NCI-H510A treated with DMSO at 0.1 percent for 48 hours (cell line): ENCODE measurements at regions not wholly inside any gene's neighbourhood (a gene's known extent, or its start where the extent isn't known, plus 50 kb on each side); places are given as distances from the start of the nearest gene placed in this dataset.
"Not testable (repeated sequence)": the region's sequence is repeated elsewhere in the genome, so short reads cannot be mapped to it uniquely, and the experiment has no call there.

ENCODE experiments used
- DNase-seq: peaks from one replicate; lab custom pipeline; 2025; lab: John Stamatoyannopoulos, UW

- DNase-seq, result no peak
Measured at GRCh38 chr10:83517456-83517855, 621.9 kb upstream of the GHITM start.

GRCh38 chr10:83518779-83519178 lies 620.5 kb upstream of the GHITM start:
- DNase-seq, result no peak

- DNase-seq, result not testable (repeated sequence)
Measured at GRCh38 chr10:83520386-83520785, 618.9 kb upstream of the GHITM start.

GRCh38 chr10:83522456-83522855 lies 616.9 kb upstream of the GHITM start:
- no peak for DNase-seq

- no peak for DNase-seq
Measured at GRCh38 chr10:83522881-83523386, 616.4 kb upstream of the GHITM start.

GRCh38 chr10:83527934-83528333 lies 611.4 kb upstream of the GHITM start:
- DNase-seq, result no peak

GRCh38 chr10:83533290-83533689 lies 606.0 kb upstream of the GHITM start:
- DNase-seq, result no peak

GRCh38 chr10:83536426-83536825 lies 602.9 kb upstream of the GHITM start:
- DNase-seq, result no peak

GRCh38 chr10:83538047-83538446 lies 601.3 kb upstream of the GHITM start:
- DNase-seq, result no peak

GRCh38 chr10:83539528-83540308 lies 599.6 kb upstream of the GHITM start:
- DNase-seq, result peak; percentile 49

GRCh38 chr10:83541046-83541445 lies 598.3 kb upstream of the GHITM start:
- no peak for DNase-seq

GRCh38 chr10:83542774-83543411 lies 596.4 kb upstream of the GHITM start:
- peak; percentile 77 for DNase-seq

- DNase-seq, result no peak
Measured at GRCh38 chr10:83543691-83544462, 595.4 kb upstream of the GHITM start.

- no peak for DNase-seq
Measured at GRCh38 chr10:83545901-83546391, 593.4 kb upstream of the GHITM start.

GRCh38 chr10:83551190-83551589 lies 588.1 kb upstream of the GHITM start:
- DNase-seq, result not testable (repeated sequence)

GRCh38 chr10:83553366-83553765 lies 585.9 kb upstream of the GHITM start:
- no peak for DNase-seq

GRCh38 chr10:83555264-83555663 lies 584.0 kb upstream of the GHITM start:
- DNase-seq, result no peak

GRCh38 chr10:83562381-83562780 lies 576.9 kb upstream of the GHITM start:
- no peak for DNase-seq

GRCh38 chr10:83564889-83565588 lies 574.3 kb upstream of the GHITM start:
- DNase-seq, result no peak

- DNase-seq, result no peak
Measured at GRCh38 chr10:83572036-83572435, 567.3 kb upstream of the GHITM start.

GRCh38 chr10:83574770-83575169 lies 564.5 kb upstream of the GHITM start:
- no peak for DNase-seq

GRCh38 chr10:83577421-83577820 lies 561.9 kb upstream of the GHITM start:
- DNase-seq, result no peak
